Kidney epithelial cell (primary cell): ENCODE measurements at regions not wholly inside any gene's neighbourhood (a gene's known extent, or its start where the extent isn't known, plus 50 kb on each side); places are given as distances from the start of the nearest gene placed in this dataset.

Source experiments
- DNase-seq: peaks from one replicate; pipeline ENCODE4 v3.0.0-alpha.2; 2010; ENCODE audit warnings: low read depth
- H3K27me3 ChIP-seq: 2 replicates; pipeline ENCODE4 v1.6.0; 2011; ENCODE audit warnings: low read length; ENCODE audit not compliant: control insufficient read depth, insufficient read depth
- H3K36me3 ChIP-seq: 2 replicates; pipeline ENCODE4 v1.5.1; 2011; ENCODE audit warnings: low read length; ENCODE audit not compliant: control insufficient read depth, insufficient read depth
- H3K4me3 ChIP-seq: 2 replicates; pipeline ENCODE4 v1.5.1; 2011; ENCODE audit warnings: low read depth, mild to moderate bottlenecking, control low read depth, low read length
- TF ChIP-seq, protein P1 (sequence below): IDR thresholded peaks from 2 replicates; pipeline ENCODE4 v1.5.1; 2011; ENCODE audit warnings: mild to moderate bottlenecking, moderate library complexity, low read length, control low read depth, inconsistent platforms; ENCODE audit not compliant: insufficient read depth, poor library complexity, severe bottlenecking

DNA sequence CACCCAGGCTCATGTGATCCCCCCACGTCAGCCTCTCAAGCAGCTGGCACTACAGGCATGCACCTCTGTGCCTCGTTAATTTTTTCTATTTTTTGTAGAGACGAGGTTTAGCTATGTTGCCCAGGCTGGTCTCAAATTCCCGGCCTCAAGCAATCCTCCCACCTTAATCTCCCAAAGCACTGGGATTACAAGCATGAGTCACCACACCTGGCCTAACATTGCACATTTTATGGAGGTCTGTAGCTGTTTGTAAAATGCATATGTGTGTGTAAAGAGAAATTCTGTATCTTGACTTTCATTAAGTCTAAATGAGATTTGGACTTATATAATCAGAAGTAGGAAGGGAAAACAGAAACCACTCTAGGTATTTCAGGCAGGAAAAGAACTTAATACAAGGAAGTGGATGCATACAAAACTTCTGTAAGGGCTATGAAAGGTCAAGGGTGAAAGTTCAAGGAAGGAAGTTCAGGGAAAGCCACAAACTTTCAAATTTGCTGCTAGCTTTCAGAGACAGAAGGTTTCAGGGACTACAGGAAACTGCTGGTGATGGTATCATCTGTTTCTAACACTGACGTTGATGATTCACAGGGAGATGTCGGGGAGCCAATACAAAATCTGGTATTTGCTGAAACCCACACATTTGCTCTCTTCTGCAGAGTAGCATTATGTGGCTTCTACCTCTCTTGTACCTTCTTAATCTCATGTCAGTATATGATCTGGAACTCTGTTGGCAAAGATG is 209.4 kb downstream of the PIK3R1 start:
- Histone ChIP-seq H3K27me3 (no peaks in the 10 kb centered on the region), H3K4me3 (no peak overlapping the region), H3K36me3 (no peaks in the 10 kb centered on the region)
- TF ChIP-seq, protein P1, sequence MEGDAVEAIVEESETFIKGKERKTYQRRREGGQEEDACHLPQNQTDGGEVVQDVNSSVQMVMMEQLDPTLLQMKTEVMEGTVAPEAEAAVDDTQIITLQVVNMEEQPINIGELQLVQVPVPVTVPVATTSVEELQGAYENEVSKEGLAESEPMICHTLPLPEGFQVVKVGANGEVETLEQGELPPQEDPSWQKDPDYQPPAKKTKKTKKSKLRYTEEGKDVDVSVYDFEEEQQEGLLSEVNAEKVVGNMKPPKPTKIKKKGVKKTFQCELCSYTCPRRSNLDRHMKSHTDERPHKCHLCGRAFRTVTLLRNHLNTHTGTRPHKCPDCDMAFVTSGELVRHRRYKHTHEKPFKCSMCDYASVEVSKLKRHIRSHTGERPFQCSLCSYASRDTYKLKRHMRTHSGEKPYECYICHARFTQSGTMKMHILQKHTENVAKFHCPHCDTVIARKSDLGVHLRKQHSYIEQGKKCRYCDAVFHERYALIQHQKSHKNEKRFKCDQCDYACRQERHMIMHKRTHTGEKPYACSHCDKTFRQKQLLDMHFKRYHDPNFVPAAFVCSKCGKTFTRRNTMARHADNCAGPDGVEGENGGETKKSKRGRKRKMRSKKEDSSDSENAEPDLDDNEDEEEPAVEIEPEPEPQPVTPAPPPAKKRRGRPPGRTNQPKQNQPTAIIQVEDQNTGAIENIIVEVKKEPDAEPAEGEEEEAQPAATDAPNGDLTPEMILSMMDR = no peak
- DNase-seq = no peak

DNA sequence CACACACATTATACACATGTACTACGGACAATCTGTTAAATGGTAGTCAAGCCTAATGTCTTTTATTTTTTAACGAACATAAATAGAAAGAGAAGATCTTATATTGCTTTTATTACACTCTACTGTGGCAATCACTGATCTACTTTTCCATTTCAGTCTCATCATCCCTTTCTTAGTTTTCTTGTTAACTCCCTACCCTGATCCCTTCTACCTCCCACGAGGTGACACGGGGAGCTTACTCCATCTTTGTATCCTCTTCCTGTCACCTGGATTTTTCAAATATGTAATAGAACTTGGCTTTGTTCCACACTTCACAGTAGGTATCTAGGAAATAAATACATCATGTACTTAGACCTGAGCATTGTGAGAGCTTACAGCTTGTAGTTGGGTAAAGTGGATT is 211.0 kb downstream of the PIK3R1 start:
- Histone ChIP-seq H3K27me3 (no peaks in the 10 kb centered on the region), H3K36me3 (no peaks in the 10 kb centered on the region), H3K4me3 (no peak overlapping the region)
- TF ChIP-seq, protein P1 = no peak
- no peak for DNase-seq

DNA sequence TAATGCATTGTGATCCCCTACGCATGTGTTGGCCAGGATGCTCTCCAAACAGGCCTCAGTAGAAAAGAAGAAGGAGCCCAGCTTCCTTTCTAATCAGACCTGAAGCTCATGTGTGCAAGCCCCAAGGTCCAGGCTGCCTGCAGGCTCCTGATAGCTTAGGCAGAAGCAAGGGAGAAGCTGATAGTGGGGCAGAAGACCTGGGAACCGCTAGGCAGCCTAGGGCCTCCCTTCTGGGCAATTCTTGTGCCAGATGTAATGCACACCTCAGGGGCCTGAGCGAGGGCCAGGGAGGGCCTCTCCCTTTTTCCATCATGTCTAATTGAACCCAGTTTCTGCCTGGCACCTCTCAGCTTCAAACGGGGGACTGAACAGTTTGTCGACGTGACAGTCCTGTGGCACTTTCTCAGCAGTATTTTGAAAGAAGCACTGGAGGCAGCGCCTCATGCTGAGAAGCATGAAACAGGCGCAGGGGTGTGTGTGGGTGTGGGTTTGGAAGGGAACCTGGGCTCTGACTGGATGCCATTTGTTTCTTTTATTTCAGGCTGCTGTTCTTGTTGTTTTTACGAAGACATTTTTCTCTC is 212.8 kb downstream of the PIK3R1 start:
- TF ChIP-seq, protein P1 = no peak
- no peak for DNase-seq
- H3K4me3 ChIP-seq = no peak overlapping the region
- H3K36me3 ChIP-seq = no peaks in the 10 kb centered on the region
- H3K27me3 ChIP-seq = no peaks in the 10 kb centered on the region

DNA sequence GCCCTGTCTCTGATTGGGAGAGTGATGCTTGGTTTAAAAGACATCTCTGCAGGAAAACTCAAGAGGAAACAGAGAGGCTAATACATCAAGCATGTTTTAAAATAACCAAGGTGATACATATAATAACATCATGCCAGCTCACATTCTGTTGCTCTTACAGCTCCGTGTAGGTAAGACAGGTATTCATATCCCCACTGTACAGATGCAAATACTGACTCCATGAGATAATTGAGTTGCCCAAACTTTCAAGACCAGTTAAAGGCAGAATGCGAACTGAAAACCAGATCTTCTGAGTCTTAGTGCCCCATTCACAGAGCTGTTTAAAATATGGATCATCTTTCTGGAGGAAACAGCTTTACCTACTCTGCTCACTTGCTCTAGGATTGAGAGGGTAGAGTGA is 214.0 kb downstream of the PIK3R1 start:
- no peaks in the 10 kb centered on the region for H3K27me3 ChIP-seq
- TF ChIP-seq, protein P1 = no peak
- H3K36me3 ChIP-seq = no peaks in the 10 kb centered on the region
- H3K4me3 ChIP-seq = no peak overlapping the region
- DNase-seq = no peak

DNA sequence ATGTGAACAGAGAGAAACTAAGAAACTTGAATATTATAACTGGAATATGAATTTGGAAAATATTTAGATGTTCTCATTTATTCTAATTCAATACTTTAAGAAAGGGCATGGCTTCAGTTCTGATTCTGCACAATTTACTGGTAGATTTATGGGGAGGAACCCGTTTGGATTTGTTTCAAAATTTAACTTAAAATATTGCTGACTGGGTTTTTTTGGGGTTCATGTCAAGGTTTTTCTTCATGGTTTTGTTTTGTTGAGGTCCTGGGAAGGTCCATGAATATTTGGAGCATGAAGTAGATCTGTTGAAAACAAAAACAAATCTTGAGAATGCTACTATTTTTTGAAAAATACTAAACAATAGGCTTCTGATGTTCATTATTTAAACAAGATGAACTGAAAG is 214.7 kb downstream of the PIK3R1 start:
- H3K4me3 ChIP-seq = no peak overlapping the region
- no peaks in the 10 kb centered on the region for H3K27me3 ChIP-seq
- TF ChIP-seq, protein P1 = no peak
- DNase-seq = no peak
- no peaks in the 10 kb centered on the region for H3K36me3 ChIP-seq

DNA sequence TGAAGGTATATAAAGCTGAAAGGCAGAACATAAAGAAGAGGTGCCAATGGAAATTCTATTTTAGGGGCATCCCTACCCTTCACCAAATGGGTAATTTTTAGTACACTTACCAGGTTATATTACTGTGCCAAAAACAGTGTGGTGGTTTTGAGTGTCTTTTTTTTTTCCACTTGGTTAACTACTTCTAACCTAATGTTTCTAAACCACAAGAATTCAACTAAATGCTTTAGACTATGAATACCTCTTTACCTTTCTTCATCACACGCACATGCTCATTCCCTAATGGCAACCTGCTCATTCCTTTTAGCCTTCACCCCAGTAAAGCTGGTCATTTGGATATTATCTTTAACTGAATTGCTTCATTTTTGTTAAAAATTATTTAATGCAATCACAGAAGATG is 215.6 kb downstream of the PIK3R1 start:
- peak; percentile 44 for DNase-seq
- Histone ChIP-seq H3K4me3 (no peak overlapping the region), H3K27me3 (no peaks in the 10 kb centered on the region), H3K36me3 (no peaks in the 10 kb centered on the region)
- TF ChIP-seq, protein P1 = no peak
